Choroid plexus epithelial cell (primary cell): ENCODE measurements at regions not wholly inside any gene's neighbourhood (a gene's known extent, or its start where the extent isn't known, plus 50 kb on each side); places are given as distances from the start of the nearest gene placed in this dataset.
"Not testable (repeated sequence)": the region's sequence is repeated elsewhere in the genome, so short reads cannot be mapped to it uniquely, and the experiment has no call there.

Experiments
- DNase-seq: peaks from one replicate; pipeline ENCODE4 v3.0.0-alpha.2; 2010; ENCODE audit warnings: low read depth
- H3K4me3 ChIP-seq: 2 replicates; pipeline ENCODE4 v1.5.1; 2011; ENCODE audit warnings: low read depth, mild to moderate bottlenecking, control low read depth, low read length, moderate library complexity
- CTCF ChIP-seq: conservative IDR thresholded peaks from 2 replicates; pipeline ENCODE4 v1.5.1; 2011; ENCODE audit warnings: low read depth, mild to moderate bottlenecking, control low read depth, inconsistent platforms, low read length, moderate library complexity

GRCh38 chrX:36859231-36859630, 148.9 kb upstream of the FAM47C start:
- DNase-seq, result no peak
- H3K4me3 ChIP-seq, result no peak overlapping the region
- no peak for TF ChIP-seq CTCF

GRCh38 chrX:36861601-36862000, 146.6 kb upstream of the FAM47C start:
- no peak overlapping the region for H3K4me3 ChIP-seq
- no peak for DNase-seq
- no peak for TF ChIP-seq CTCF

- DNase-seq, result peak; percentile 41
- H3K4me3 ChIP-seq, result no peak overlapping the region
- TF ChIP-seq CTCF, result peak; percentile 39
These were observed 141.0 kb upstream of the FAM47C start for GRCh38 chrX:36867143-36867542.

- no peak for TF ChIP-seq CTCF
- DNase-seq, result no peak
- H3K4me3 ChIP-seq, result no peak overlapping the region
These were observed 139.6 kb upstream of the FAM47C start for GRCh38 chrX:36868592-36868991.

GRCh38 chrX:36869457-36869856, 138.7 kb upstream of the FAM47C start:
- DNase-seq, result no peak
- TF ChIP-seq CTCF, result no peak
- no peak overlapping the region for H3K4me3 ChIP-seq

- H3K4me3 ChIP-seq, result no peak overlapping the region
- no peak for TF ChIP-seq CTCF
- no peak for DNase-seq
These were observed 110.5 kb upstream of the FAM47C start for GRCh38 chrX:36897690-36898089.

- peak; percentile 10 for DNase-seq
- H3K4me3 ChIP-seq, result no peak overlapping the region
- peak; percentile 49 for TF ChIP-seq CTCF
These were observed 109.9 kb upstream of the FAM47C start for GRCh38 chrX:36898301-36898700.

- DNase-seq, H3K4me3 ChIP-seq: not testable (repeated sequence)
These were observed 103.6 kb upstream of the FAM47C start for GRCh38 chrX:36904561-36904960.
